Upper lobe of left lung (tissue), 6 donors: ENCODE measurements at regions not wholly inside any gene's neighbourhood (a gene's known extent, or its start where the extent isn't known, plus 50 kb on each side); places are given as distances from the start of the nearest gene placed in this dataset.

ENCODE experiments used
- ATAC-seq, 2 donors: fragments of 200-7000 bp; cut with Tn5 transposase; one replicate each; pipeline ENCODE4 v1.9.1; 2022; ENCODE audit warnings: mild to moderate bottlenecking in 2 of 2, moderate library complexity in 2 of 2; ENCODE audit not compliant: low FRiP score in 2 of 2
- DNase-seq, 2 donors: peaks; one replicate each; pipeline ENCODE4 v3.0.0-alpha.2; 2019 to 2020
- H3K27ac ChIP-seq, 4 donors: fragments of 200-600 bp; sonication (generic); one replicate each; pipeline ENCODE4 v1.5.1; 2016 to 2019
- H3K27me3 ChIP-seq, 4 donors: fragments of 200-600 bp; sonication (generic); one replicate each; pipeline ENCODE4 v1.5.1; 2017 to 2019
- H3K36me3 ChIP-seq, 4 donors: fragments of 200-600 bp; sonication (generic); one replicate each; pipeline ENCODE4 v1.5.1; 2016 to 2019
- H3K4me1 ChIP-seq, 4 donors: fragments of 200-600 bp; sonication (generic); one replicate each; pipeline ENCODE4 v1.5.1; 2018 to 2019
- H3K4me3 ChIP-seq, 4 donors: fragments of 200-600 bp; sonication (generic); one replicate each; pipeline ENCODE4 v1.5.1; 2017 to 2019; ENCODE audit warnings: mild to moderate bottlenecking in 2 of 4, moderate library complexity in 1 of 4
- H3K9me3 ChIP-seq, 4 donors: fragments of 200-600 bp; sonication (generic); one replicate each; pipeline ENCODE4 v1.5.1; 2018 to 2019
- CTCF ChIP-seq, 6 experiments: fragments of 450-650 bp in 4 of 6; fragments of 200-600 bp in 2 of 6; sonication (generic) in 2 of 6; IDR thresholded peaks; one replicate each; pipeline ENCODE4 v1.5.1; 2016 to 2019; ENCODE audit warnings: antibody characterized with exemption in 6 of 6
- EP300 ChIP-seq, 4 donors: sonication (generic); formaldehyde crosslinking; IDR thresholded peaks; one replicate each; pipeline ENCODE4 v1.5.1; 2017; ENCODE audit warnings: antibody characterized with exemption in 4 of 4, control low read depth in 2 of 4
- POLR2A ChIP-seq, 4 donors: fragments of 450-650 bp; IDR thresholded peaks; one replicate each; pipeline ENCODE4 v1.5.1; 2016 to 2017; ENCODE audit warnings: antibody characterized with exemption in 4 of 4, mild to moderate bottlenecking in 2 of 4
- POLR2AphosphoS5 ChIP-seq, 2 donors: sonication (generic); formaldehyde crosslinking; IDR thresholded peaks; one replicate each; pipeline ENCODE4 v1.5.1; 2017; ENCODE audit warnings: antibody characterized with exemption in 2 of 2
- WGBS, 2 donors: methylation state at CpG; one replicate each; pipeline ENCODE4 v1.1.5; 2017 to 2018; 5-methylcytosine and 5-hydroxymethylcytosine counted together
- donor health status: DM: no; HTN: no; CAD: no; lungs with moderate emphysema.
- donor health status: DM: no; HTN: yes; CAD: no; lungs with severe emphysema.

- DNase-seq: no peak
- Histone ChIP-seq H3K27me3 (no peaks in the 10 kb centered on the region), H3K27ac (no peak overlapping the region), H3K4me1 (no peaks in the 10 kb centered on the region), H3K4me3 (no peak overlapping the region), H3K36me3 (no peaks in the 10 kb centered on the region), H3K9me3 (peaks cover 0 to 8% (median 0%) of the 10 kb centered on the region in 4 donors)
- ATAC-seq: no peak
- WGBS, 2 donors: 73 to 75% methylated on average over 4 of the region's 4 CpGs
- TF ChIP-seq EP300 (IDR thresholded peaks at IDR 0.05): no peak
- TF ChIP-seq POLR2A (IDR thresholded peaks at IDR 0.05): no peak
- no peak for TF ChIP-seq CTCF (IDR thresholded peaks at IDR 0.05)
- TF ChIP-seq POLR2AphosphoS5 (IDR thresholded peaks at IDR 0.05): no peak
Measured at GRCh38 chr15:27655056-27655455, 444.1 kb downstream of the OCA2 start.

GRCh38 chr15:27650244-27650643 lies 448.9 kb downstream of the OCA2 start:
- Histone ChIP-seq H3K27me3 (no peaks in the 10 kb centered on the region), H3K4me3 (no peak overlapping the region), H3K9me3 (no peaks in the 10 kb centered on the region), H3K27ac (no peak overlapping the region), H3K4me1 (no peaks in the 10 kb centered on the region), H3K36me3 (no peaks in the 10 kb centered on the region)
- 47 to 48% methylated on average over 2 of the region's 2 CpGs for WGBS, 2 donors
- DNase-seq (no peak), ATAC-seq (no peak)
- TF ChIP-seq POLR2AphosphoS5 (IDR thresholded peaks at IDR 0.05): no peak
- TF ChIP-seq CTCF (IDR thresholded peaks at IDR 0.05): no peak
- no peak for TF ChIP-seq POLR2A (IDR thresholded peaks at IDR 0.05)
- no peak for TF ChIP-seq EP300 (IDR thresholded peaks at IDR 0.05)

- no peaks in the 10 kb centered on the region for H3K36me3 ChIP-seq
- H3K9me3 ChIP-seq: no peaks in the 10 kb centered on the region
- DNase-seq: no peak
- no peaks in the 10 kb centered on the region for H3K4me1 ChIP-seq
- TF ChIP-seq EP300 (IDR thresholded peaks at IDR 0.05) (no peak), CTCF (IDR thresholded peaks at IDR 0.05) (no peak), POLR2A (IDR thresholded peaks at IDR 0.05) (no peak), POLR2AphosphoS5 (IDR thresholded peaks at IDR 0.05) (no peak)
- H3K27ac ChIP-seq: no peak overlapping the region
- no peaks in the 10 kb centered on the region for H3K27me3 ChIP-seq
- 61 to 66% methylated on average over 4 of the region's 4 CpGs for whole genome bisulfite sequencing, 2 donors
- no peak for ATAC-seq
- no peak overlapping the region for H3K4me3 ChIP-seq
Measured at GRCh38 chr15:27648359-27648758, 450.8 kb downstream of the OCA2 start.

- Histone ChIP-seq H3K4me3 (no peak overlapping the region), H3K9me3 (peaks cover 0 to 8% (median 0%) of the 10 kb centered on the region in 4 donors), H3K27ac (no peak overlapping the region), H3K27me3 (no peaks in the 10 kb centered on the region), H3K4me1 (no peaks in the 10 kb centered on the region), H3K36me3 (no peaks in the 10 kb centered on the region)
- WGBS, 2 donors: 62 to 94% methylated on average over 6 of the region's 6 CpGs
- ATAC-seq: no peak
- TF ChIP-seq EP300 (IDR thresholded peaks at IDR 0.05) (no peak), POLR2A (IDR thresholded peaks at IDR 0.05) (no peak), POLR2AphosphoS5 (IDR thresholded peaks at IDR 0.05) (no peak), CTCF (IDR thresholded peaks at IDR 0.05) (no peak)
- no peak for DNase-seq
Measured at GRCh38 chr15:27646531-27646930, 452.6 kb downstream of the OCA2 start.

- H3K4me1 ChIP-seq: no peaks in the 10 kb centered on the region
- TF ChIP-seq CTCF (IDR thresholded peaks at IDR 0.05) (no peak), EP300 (IDR thresholded peaks at IDR 0.05) (no peak), POLR2A (IDR thresholded peaks at IDR 0.05) (no peak), POLR2AphosphoS5 (IDR thresholded peaks at IDR 0.05) (no peak)
- DNase-seq (no peak), ATAC-seq (no peak)
- WGBS, 2 donors: 81 to 93% methylated on average over 3 of the region's 3 CpGs
- H3K9me3 ChIP-seq: peaks cover 0 to 8% (median 0%) of the 10 kb centered on the region in 4 donors
- H3K4me3 ChIP-seq: no peak overlapping the region
- no peaks in the 10 kb centered on the region for H3K27me3 ChIP-seq
- no peaks in the 10 kb centered on the region for H3K36me3 ChIP-seq
- no peak overlapping the region for H3K27ac ChIP-seq
Measured at GRCh38 chr15:27645672-27646071, 453.4 kb downstream of the OCA2 start.
